Iris pigment epithelial cell (primary cell): ENCODE measurements at regions not wholly inside any gene's neighbourhood (a gene's known extent, or its start where the extent isn't known, plus 50 kb on each side); places are given as distances from the start of the nearest gene placed in this dataset.
"Not testable (repeated sequence)": the region's sequence is repeated elsewhere in the genome, so short reads cannot be mapped to it uniquely, and the experiment has no call there.

Experiments used
- DNase-seq: peaks from one replicate; pipeline ENCODE4 v3.0.0-alpha.2; 2011; ENCODE audit warnings: low read depth

DNA sequence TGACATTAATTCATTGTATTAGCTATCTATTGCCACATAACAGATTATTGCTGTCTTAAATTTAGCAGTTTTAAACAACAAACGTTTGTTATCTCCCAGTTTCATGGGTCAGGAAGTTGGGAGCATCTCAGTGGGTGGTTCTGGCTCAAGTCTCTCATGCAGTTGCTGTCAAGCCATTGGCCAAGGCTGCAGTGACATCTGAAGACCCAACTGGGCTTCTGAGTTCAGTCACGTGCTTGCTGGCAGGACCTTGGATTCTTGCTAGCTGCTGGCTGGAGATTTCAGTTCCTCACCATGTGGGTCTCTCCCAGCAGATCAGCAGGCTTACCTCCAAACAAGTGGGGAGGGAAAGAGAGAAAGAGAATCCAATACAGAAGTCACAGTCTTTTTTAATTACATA, 152.6 kb upstream of the EXOC2 start:
- no peak for DNase-seq

DNA sequence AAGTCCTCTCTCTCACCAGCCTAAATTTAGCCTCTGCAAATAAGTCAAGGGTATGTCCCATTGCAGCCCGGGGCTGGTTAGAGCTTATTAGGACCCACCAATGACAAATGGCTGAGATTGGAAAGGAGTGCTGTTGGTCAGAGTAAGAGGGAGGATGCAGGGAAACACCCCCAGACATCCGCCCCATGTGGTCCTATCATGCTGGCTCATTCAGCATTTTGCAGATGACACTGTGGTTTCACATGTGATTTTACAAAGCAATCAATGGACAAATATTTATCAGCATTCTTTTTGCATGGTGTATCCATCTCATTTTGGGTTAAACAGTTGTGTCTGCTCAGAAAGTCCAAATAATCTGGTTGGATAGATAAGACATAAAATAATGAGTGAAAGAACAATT, 152.2 kb upstream of the EXOC2 start:
- DNase-seq, result no peak

DNA sequence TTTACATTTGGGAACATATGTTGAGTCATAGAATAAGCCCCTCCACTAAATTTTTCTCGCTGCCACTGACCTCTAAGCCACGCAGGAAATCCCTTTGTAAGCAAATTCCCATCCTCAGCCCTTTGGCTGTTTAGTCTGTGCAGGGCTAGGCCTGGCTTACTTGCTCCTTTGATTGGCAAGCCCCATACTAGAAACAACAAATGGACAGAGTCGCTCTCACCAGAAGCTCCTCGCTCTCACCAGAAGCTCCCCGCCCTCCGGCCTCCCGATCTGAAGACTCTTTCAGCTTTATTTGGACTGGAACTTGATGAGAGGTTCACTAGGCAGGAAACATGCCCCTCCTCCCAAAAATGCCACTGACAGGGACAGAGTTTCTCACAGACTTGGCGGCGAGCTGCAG, 149.2 kb upstream of the EXOC2 start:
- peak; percentile 76 for DNase-seq

DNA sequence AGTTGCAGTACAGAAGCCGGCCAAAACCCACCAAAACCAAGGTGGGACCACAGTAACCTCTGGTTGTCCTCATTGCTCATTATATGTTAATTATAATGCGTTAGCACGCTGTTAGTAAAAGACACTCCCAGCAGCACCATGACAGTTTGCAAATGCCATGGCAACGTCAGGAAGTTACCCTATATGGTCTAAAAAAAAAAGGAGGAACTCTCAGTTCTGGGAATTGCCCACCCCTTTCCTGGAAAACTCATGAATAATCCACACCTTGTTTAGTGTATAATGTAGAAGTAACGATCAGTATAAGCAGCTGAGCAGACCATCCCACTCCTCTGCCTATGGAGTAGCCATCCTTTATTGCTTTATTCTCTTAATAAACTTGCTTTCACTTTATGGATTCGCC, 148.6 kb upstream of the EXOC2 start:
- no peak for DNase-seq

DNA sequence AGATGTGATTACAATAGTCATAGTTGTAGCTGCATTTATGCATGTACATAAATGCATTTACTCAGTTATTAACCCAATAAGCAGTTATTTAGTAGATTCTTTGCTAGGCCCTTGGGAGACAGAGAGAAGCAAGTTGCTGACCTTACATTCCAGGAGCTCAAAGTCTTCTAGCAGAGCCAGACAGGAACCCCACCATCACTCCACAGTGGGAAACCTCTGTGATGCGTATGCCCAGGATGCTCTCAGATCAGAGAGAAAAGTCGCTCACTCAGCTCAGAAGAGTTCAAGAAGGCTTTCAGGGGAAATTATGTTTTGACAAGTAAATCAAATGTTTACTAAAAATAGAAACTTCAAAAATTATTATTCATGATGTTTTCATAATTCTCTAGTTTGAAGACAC, 146.3 kb upstream of the EXOC2 start:
- no peak for DNase-seq

DNA sequence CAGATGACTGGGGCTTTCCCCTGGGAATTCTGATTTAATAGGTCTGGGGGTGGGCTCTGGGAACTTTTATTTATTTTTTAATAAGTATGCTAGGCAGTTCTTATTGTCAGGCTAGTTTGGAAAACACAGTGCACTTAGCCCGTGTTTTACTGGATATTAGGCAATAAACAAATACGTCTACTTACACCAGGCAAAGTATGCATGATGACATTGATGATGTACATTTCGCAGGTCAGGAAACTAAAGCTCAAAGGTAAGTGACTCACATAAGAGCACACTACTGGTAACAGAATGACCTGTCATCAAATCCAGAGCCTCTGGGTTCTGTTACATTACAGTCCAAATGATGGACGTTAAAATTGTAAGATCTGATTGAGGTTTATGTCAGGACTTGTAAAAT, 144.4 kb upstream of the EXOC2 start:
- peak; percentile 28 for DNase-seq

DNA sequence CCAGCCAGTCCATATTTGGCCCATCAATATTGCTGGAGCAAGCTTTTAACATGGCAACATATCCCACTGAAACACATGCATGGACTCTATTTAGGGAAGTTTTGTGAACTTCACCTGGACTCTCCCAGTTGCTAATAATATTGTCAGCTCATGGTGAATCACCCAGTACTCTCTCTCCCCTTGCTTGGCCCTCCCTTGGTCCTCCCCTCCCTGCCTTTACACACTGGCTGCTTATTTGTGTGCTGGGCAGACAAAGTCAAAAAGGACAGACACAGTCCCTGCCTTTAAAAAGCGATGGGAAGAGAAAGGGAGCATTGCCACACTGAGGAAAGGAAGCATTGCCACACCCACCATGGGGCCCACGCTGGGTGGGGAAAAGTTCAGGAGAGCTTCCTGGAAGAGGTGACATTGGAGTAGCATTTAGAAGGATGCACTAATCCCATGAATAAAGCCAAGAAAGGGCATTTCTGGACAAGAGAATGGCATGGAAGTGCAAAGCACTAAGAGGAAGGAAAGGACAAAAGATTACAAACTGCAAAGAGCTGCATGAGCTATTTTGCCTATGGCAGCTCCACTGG, 143.4 kb upstream of the EXOC2 start:
- DNase-seq, result no peak

DNA sequence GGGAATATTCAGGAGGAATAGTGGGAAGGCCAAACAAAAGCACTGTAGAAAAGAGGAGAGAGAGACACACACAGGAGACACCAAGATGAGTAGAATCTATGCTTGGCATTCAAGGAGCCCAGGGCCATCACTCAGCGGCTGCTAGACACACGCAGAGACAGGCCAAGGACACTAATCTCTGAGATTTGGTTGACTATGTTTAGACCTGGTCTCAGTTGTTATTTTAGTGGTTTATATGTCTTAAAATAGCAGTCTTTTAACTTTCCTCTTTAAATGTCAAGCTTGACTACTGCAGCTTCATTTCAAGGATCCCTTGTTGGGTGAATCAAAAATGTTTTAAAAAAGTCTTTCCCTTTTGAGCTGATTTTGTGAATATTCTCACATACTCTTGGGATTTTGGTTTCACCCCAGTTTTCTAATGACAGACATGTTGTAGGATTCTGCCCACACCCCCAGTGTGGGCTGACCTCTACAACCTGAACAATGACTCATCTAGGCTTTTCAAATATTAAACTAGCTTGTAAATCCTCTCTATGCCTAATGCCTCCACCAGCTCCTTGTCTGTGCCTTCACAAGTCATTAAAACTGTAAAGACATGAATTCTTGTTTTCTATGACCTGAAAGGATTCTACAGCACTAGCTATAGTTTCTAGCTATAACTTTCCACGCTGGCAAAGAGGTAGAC, 142.7 kb upstream of the EXOC2 start:
- peak; percentile 31 for DNase-seq

DNA sequence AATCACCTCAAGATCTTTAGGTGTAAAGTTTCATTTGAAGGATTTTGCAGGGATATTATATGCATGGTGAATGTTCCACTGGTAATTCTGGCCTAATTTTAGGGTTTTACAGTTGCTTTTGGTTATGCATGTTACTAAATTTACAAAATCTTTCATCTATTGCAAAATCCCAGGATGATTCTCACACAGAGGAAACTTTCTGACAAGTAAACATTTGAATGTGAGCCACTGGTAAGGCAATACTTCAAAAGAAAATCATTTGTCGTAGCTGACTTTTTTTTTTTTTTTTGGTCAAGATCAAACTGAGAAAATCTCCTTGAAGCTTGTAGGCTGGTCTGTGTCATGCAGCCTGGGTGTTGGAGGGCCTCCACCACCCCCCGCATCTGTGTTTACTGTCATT, 141.9 kb upstream of the EXOC2 start:
- DNase-seq, result peak; percentile 63

DNA sequence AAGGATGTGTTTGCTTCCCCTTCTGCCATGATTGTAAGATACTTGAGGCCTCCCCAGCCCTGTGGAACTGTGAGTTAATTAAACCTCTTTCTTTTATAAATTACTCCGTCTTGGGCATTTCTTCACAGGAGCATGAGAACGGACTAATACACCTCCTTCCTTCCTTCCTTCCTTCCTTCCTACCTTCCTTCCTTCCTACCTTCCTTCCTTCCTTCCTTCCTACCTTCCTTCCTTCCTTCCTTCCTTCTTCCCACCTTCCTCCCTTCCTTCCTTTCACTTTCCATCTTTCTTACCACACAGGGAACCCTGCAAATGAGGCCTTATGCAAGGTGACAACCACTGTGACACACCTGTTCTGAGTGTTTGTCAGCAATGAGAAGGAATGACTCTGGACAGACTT, 141.3 kb upstream of the EXOC2 start:
- no peak for DNase-seq

DNA sequence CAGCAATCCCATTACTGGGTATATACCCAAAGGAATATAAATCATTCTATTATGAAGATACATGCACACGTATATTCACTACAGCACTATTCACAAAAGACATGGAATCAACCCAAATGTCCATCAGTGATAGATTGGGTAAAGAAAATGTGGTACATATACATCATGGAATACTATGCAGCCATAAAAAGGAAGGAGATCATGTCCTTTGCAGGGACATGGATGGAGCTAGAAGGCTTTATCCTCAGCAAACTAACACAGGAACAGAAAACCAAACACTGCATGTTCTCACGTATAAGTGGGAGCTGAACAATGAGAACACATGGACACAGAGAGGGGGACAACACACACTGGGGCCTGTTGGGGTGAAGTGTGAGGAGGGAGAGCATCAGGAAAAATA, 139.9 kb upstream of the EXOC2 start:
- not testable (repeated sequence) for DNase-seq

DNA sequence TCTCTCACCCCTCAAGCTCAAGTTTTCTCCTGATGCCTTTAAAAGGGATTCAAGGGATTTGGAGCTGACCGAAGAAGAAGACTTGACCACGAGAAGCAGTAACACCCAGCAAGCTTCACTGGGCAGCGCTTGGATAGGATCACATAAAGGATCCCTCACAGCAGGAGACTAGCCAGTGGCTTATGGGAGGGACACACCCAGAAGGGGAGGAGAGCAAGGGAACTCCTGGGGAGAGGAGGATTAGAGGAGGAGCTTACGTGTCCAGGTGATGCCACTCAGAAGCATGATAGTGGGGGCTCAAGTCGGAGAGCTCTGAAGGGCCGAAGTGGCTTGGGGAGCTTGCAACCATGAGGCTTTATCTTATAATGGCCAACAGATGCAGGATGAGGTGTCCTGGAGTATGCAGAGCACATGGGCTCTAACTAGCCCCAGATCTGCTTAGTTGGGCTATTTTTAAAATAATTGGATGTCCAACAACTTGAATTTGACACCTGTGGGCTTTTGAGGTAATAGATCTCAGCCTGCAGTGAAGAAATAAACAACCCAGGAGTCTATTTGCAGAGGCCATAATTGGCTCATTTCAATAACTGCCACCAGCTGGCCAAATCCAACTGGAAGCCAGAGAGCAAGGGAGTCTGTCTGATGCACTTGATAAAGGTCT, 137.9 kb upstream of the EXOC2 start:
- no peak for DNase-seq

DNA sequence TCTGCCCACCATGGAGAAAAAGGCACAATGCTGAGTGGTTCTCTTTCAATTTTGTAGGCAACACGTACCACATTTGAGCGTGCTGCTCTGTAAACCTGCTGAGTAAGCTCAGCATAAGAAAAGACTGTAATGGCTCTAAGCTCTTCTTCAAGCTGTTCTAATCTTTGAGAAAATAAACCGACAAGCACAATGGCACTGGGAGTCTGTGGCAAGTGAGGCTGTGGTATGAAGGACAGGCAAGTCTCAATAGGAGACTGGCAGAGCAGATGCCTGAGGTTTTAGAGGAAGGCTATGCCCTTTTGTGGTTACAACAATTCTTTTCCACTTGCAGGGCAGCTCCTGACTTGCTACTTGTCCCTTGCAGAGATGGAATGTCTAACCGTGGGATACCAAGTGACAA, 136.7 kb upstream of the EXOC2 start:
- no peak for DNase-seq

DNA sequence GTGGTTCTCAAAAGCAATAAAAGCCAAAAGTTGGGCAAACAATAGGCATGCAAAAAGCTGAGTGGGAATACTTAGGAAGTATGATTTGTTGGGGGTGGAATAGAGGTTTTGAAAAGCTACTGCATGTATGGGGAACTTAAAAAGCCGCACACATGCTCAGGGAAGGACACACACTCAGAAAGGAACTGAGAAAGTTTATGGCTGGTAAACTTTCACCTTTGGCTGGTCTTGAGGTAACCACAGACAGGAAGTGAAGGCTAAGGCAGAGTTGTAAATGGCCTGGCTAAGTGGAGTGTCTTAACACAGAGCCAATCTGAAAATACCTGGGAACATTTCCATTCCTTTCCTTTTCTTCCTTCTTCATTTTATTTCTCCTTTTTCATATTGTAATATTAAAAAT, 134.5 kb upstream of the EXOC2 start:
- DNase-seq, result no peak

DNA sequence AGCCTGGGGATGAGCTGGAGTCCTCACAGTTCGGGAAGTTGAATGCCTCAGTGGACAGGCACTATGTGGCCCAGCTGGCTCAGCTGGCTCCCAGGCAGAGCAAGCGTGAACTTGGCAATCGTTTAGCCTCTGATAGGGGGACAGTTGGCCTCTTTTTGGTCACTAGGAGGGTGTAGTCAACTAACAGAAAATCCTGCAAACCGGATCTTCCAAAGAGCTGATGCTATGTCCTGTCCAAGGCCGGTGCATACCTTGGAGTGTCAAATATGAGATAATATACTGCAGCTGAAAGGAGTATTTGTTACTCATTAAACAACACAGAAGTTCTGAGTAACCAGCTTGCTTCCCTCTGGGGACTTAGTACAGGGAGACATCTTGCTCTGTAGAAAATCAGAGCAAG, 126.2 kb upstream of the EXOC2 start:
- DNase-seq, result no peak

DNA sequence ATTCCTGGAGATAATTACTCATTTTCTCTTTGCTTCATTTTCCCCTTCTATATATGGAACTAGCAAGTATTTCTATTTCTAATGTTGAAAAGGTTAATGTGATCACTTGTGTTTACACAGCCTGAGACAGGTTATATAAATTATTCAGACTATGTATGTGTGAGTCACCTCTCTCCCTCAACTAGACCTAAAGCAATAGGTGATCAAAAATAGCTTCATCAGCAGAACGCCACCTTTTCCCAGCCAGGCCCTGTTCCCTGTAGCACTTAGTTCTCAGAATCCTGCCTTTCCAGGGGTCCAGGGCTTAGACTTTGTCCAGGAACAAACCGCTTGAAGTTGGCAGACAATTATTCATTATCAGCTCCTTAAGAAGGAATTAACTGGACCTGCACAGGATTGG, 125.3 kb upstream of the EXOC2 start:
- DNase-seq, result no peak

DNA sequence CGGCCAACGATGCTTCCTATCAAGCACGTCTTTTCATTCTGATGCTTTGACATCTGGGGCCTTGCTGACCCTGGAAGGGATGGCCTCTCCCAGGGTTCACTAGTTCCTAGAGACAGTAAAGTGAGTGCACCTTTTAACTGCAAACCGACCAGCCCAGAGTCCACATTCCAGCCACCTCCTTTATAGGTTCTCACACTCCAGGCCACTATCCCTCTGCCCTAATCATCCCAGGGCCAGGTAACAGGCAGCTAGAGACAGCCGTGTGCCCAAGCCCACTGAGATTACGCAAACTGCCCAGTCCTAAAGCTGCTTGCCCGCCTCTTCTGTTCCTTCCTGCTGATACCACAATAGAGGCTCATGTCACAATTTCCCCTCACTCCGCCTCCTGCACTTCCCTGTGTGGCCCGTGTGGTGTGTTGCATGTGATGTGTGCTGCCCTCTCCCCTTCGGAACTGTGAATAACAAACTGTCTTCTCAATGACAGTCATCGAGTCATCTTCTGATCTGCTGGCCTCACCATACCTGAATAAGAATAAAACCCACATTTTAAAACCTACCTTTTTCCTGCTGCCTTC, 123.7 kb upstream of the EXOC2 start:
- DNase-seq, result no peak

DNA sequence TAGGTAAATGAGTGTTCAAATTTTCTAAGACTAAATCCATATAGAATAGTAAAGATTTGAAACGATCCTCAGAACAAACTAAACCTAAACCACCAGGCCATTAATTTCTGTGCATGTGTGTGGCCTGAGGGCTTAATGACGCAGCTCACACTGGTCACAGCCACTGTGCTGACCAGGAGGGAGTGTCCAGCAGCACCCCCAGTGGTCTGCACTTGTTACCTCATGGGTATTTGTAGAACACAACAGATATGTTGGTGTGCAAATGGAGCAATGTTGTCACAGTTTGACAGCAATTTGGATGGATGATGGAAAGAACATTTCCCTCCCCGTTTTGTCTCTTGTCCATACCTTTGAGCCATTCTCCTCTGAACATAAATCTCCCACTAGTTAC, 122.4 kb upstream of the EXOC2 start:
- no peak for DNase-seq

DNA sequence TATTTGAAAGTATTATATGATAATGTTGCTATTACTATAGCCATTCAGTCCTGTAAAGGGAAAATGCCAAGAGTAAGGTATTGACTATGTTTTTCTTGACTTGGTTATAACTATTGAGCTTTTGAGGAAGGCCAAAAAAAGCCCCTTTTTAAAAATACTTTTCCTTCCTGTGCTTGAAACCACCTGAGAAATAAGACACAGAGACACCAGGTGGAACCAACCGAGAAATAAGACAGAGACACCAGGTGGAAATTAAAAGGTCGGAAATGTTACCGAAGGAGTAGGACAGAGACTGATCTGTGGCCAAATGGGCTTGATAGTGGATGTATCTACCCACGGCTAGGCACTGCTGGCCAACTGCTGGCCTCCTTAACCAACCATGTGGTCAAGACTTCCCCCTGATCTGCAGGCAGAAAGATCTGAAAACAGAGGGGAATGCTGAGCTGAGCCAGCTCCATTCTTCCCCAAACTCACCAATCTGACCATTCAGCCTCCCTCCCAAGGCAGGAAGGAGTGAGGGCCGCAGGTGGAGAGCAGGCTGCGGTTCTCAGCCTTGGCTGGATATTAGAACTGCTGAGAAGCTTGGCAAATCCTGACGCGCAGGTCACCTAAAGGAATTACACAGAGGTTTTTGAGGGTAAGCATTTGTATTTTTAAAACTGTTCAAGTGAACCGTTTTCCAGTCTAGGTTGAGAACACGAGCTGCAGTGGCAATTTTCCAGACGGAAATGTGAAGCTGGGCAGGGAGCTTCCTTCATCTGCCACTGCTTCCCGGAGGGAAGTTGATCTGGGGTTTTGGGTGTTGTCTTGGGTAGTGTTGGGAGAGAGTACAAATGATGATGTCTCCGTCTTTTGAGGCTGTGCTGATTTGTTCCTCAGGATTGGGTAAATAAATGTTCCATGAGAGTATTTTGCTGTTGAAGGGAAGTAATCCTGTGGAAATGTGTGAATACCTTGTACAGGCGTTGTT, 121.7 kb upstream of the EXOC2 start:
- DNase-seq, result no peak

DNA sequence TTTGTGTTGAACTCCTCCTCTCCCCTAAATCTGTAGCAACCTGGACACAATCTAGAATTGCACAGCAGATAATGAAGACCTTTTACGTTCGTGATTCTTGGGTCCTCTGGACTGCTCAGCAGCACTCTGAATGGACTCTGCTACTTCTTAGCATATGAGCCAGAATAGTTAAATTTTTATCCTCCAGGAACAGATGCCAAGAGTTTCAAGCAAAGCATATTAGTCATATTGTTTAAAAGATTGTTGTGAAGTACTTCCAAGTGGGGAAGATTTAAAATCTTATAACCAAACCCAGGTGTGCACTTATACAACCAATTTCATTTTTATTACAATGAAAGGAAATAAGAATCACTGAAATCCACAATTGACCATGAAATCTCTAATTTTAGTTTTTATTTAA, 118.9 kb upstream of the EXOC2 start:
- no peak for DNase-seq

DNA sequence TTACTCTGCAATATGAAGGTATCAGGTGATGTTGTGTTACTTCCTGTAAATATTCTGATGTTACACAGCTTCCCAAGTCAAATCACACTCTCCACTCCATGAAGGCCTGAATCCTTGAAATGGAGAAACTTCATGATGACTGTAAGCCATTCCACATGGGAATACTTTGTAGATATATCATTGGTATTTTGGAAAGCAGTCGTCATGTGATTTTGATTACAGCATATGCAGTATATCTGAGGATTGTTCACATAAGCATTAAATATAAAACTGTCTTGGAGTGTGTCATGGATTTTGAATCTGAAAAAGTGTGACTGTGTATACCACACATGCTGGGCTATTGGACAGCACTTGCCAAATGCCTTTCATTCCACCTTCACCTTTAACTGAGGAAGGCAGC, 118.3 kb upstream of the EXOC2 start:
- DNase-seq, result no peak

DNA sequence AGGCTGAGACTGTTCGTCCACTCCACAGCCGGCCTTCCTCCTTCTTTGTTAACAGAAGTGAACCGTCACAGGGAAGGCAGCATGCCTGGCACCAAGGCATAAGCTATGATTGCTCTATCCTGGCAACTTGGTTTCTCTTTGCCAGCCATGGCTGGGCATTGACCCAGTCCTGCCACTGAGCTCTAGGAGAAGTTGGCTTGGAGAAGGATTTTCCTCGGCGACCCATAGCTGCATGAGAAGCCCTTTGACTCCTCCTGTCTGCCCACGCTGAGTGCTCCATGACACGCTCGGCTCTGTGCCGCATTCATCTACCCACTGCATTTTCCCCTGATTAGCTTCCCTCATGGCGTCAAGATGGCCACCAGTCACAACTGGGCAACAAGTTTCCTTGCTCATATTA, 111.8 kb upstream of the EXOC2 start:
- no peak for DNase-seq
